ENCODE measurements at regions not wholly inside any gene's neighbourhood (a gene's known extent, or its start where the extent isn't known, plus 50 kb on each side); places are given as distances from the start of the nearest gene placed in this dataset.

DNA sequence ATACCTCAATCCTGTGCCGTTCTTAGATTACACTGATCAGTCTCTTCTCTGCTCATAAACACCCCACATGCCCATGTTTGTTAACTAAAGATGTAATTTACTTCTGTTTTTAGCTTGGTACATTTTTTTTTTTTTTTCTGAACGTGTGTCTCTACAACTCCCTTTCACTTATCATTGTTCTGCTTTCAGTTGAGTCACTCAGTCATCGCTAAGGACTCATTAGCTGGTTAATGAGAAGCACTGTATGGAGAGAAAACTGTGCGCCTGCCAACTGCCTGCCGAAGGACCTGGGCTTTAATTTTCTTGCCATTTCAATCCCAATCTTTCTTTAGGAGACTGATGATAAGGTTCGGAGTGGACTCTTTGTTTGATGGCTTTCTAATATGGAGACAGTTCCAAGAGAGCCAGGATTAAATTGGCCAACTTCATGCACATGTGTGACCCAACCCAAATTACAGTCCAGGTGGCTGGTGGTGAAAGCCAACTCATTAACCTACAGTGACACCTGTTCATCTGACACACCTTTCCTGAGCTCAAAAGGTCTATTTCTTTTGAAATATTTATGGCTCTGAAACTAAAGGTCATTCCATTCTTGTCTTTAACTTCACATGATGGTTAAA is 334.1 kb downstream of the BCKDHB start:
- Histone ChIP-seq H3K27me3 (ENCODE audit: insufficient read depth in 3 of 3, low read length in 2 of 3) (no peaks in the 10 kb centered on the region), H3K9me3 (no peaks in the 10 kb centered on the region), H3K27ac (no peak overlapping the region), H3K4me1 (no peaks in the 10 kb centered on the region), H3K36me3 (ENCODE audit: insufficient read depth in 1 of 2, low read depth in 1 of 2) (no peaks in the 10 kb centered on the region), H3K4me3 (no peak overlapping the region)
- intact Hi-C loops (cut with DNase I) = no loop called here
- 76 to 80% (median 80%) methylated on average over 6 of the region's 6 CpGs for WGBS, 3 donors
- DNase-seq (no peak), ATAC-seq (no peak)
- TF ChIP-seq, protein P1, sequence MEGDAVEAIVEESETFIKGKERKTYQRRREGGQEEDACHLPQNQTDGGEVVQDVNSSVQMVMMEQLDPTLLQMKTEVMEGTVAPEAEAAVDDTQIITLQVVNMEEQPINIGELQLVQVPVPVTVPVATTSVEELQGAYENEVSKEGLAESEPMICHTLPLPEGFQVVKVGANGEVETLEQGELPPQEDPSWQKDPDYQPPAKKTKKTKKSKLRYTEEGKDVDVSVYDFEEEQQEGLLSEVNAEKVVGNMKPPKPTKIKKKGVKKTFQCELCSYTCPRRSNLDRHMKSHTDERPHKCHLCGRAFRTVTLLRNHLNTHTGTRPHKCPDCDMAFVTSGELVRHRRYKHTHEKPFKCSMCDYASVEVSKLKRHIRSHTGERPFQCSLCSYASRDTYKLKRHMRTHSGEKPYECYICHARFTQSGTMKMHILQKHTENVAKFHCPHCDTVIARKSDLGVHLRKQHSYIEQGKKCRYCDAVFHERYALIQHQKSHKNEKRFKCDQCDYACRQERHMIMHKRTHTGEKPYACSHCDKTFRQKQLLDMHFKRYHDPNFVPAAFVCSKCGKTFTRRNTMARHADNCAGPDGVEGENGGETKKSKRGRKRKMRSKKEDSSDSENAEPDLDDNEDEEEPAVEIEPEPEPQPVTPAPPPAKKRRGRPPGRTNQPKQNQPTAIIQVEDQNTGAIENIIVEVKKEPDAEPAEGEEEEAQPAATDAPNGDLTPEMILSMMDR (IDR thresholded peaks at IDR 0.05) = no peak

DNA sequence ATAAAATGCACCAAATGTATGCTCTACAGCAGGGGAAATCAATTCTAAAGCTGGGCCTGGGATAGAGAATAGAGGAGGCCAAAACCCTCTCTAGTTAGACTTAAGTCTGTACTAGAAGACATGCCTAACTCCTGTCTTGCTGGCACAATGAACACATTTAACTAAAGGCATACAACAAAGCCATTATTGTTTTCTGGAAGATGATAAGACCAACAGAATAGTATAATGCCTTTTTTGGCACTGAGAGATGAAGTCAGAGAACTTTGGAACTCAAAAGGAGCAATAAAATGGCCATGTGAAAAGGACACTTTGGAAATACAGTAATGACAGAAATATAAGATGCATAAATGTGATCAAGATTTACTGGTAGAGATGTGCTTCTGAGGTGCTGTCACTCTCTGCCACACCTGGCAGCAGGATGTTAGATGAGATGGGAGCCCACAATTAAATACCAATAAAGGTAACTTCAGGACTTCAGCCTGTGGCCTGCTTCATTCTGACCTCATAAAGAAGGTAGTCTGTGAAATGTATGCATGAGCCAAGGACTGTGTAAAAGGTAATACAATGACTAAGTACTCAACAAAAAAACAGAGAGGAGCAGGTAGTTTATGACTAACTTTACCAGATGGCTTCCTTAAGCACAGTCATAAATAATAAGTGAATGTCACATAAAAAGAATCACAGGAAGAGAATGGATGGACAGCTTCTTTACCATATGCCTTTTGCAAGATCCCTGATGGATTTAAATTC is 333.4 kb downstream of the BCKDHB start:
- ATAC-seq (no peak), DNase-seq (no peak)
- no peak overlapping the region for H3K27ac ChIP-seq
- intact Hi-C loops (cut with DNase I) = no loop called here
- H3K27me3 ChIP-seq (ENCODE audit: insufficient read depth in 3 of 3, low read length in 2 of 3) = no peaks in the 10 kb centered on the region
- H3K36me3 ChIP-seq (ENCODE audit: insufficient read depth in 1 of 2, low read depth in 1 of 2) = no peaks in the 10 kb centered on the region
- no peaks in the 10 kb centered on the region for H3K9me3 ChIP-seq
- H3K4me3 ChIP-seq = no peak overlapping the region
- TF ChIP-seq, protein P1 (IDR thresholded peaks at IDR 0.05) = no peak
- no peaks in the 10 kb centered on the region for H3K4me1 ChIP-seq

DNA sequence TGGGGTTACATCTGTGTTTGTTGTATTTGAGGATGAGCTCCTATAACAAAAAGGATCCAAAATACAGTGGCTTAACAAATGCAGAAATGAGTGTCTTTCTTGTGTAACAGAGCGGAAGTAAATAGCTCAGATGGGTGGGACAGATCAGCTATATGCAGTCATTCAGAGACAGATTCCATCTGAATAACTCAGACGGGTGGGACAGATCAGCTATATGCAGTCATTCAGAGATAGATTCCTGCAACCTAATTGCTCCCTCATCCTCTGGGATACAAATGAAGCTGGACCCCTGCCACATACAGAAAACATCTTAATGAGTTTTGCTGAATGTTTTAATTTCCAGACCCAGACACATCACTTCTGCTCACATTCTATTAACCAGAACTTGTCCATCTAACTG is 332.3 kb downstream of the BCKDHB start:
- H3K27me3 ChIP-seq (ENCODE audit: insufficient read depth in 3 of 3, low read length in 2 of 3) = no peaks in the 10 kb centered on the region
- 73 to 82% (median 75%) methylated on average over 2 of the region's 2 CpGs for WGBS, 3 donors

DNA sequence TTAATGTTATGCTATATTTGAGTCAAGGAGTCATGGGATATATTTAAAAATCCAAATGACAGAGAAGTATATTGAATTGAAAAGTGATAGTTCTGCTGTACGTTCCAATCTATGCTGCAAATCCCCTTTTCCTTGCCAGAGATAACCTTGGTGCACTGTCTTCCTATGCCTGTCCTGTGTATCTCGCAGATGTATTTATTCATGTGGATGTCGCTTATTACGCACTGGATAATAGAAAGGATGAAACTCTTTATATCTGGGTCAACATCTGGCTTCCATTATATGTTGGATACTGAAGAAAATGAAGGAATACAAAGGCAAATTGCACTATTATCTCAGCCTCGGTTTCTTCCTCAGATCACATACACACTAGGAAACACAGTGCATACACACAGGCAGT is 331.3 kb downstream of the BCKDHB start:
- TF ChIP-seq, protein P1 (IDR thresholded peaks at IDR 0.05) = no peak
- Histone ChIP-seq H3K4me3 (no peak overlapping the region), H3K9me3 (no peaks in the 10 kb centered on the region), H3K4me1 (no peaks in the 10 kb centered on the region), H3K27ac (no peak overlapping the region), H3K36me3 (ENCODE audit: insufficient read depth in 1 of 2, low read depth in 1 of 2) (no peaks in the 10 kb centered on the region), H3K27me3 (ENCODE audit: insufficient read depth in 3 of 3, low read length in 2 of 3) (no peaks in the 10 kb centered on the region)
- DNase-seq (no peak), ATAC-seq (no peak)
- 73 to 95% (median 91%) methylated on average over 5 of the region's 5 CpGs for WGBS, 3 donors
- intact Hi-C loops (cut with DNase I) = no loop called here

More for the DNA sequence above, 332.3 kb downstream of the BCKDHB start:
- intact Hi-C loops (cut with DNase I) = no loop called here
- no peak overlapping the region for H3K4me3 ChIP-seq
- DNase-seq (no peak), ATAC-seq (no peak)
- no peaks in the 10 kb centered on the region for H3K4me1 ChIP-seq
- H3K36me3 ChIP-seq (ENCODE audit: insufficient read depth in 1 of 2, low read depth in 1 of 2) = no peaks in the 10 kb centered on the region
- H3K27ac ChIP-seq = no peak overlapping the region
- H3K9me3 ChIP-seq = no peaks in the 10 kb centered on the region
- TF ChIP-seq, protein P1 (IDR thresholded peaks at IDR 0.05) = no peak

All from psoas muscle (tissue), 7 donors.